ENCODE measurements at regions not wholly inside any gene's neighbourhood (a gene's known extent, or its start where the extent isn't known, plus 50 kb on each side); places are given as distances from the start of the nearest gene placed in this dataset.

DNA sequence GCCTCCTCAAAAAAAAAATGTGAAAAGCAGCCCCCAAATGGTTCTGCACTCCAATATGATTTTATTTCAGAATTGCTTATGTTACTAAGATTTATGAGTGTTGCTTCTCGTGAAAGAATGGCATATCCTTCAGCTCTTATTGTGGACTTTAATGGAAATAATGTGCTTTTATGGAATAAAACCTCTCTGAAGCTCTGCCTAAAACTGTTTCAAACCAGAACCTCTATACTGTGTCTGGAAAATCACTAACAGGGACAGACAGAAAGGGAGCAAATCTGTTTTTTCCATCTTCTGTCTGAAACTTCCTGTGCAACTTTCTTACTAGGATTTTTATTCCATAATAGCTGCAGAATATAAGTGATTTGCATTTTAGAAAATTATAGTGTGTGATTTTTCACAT is 493.1 kb downstream of the ANKRD50 start:
- no peak for DNase-seq (ENCODE audit: low spot score)

DNA sequence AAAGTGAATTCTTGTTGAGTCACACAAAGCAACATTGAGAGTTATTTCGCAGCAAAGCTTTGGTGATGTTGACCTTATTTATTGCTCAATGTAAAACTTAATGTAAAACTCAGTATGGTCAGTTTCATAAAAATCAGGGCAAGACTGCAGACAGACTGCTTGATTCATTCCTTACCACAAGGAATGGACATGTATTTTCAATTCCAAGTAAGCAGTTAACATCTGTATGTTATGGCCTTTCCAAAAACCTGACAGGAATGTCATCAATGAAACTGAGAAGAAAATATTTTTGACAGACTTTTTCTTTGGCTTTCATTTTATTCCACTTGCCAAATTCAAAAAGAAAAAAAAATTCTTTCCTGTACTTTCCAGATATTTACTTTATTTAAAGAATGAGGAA is 488.3 kb downstream of the ANKRD50 start:
- DNase-seq (ENCODE audit: low spot score) = no peak

DNA sequence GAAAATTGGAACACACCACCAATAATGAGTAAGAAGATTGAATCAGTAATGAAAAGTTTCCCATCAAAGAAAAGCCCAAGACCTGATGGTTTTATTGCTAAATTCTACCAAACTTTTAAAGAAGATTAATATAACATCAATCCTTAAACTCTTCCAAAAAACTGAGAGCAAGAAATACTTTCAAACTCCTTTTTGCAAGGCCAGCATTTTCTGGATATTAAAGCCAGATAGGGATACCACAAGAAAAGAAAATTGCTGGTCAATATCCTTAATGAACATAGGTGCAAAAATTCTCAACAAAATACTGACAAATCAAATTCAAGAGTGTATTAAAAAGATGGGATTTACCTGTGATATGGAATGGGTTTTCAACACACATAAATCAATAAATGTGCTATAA is 484.6 kb downstream of the ANKRD50 start:
- DNase-seq (ENCODE audit: low spot score) = no peak

DNA sequence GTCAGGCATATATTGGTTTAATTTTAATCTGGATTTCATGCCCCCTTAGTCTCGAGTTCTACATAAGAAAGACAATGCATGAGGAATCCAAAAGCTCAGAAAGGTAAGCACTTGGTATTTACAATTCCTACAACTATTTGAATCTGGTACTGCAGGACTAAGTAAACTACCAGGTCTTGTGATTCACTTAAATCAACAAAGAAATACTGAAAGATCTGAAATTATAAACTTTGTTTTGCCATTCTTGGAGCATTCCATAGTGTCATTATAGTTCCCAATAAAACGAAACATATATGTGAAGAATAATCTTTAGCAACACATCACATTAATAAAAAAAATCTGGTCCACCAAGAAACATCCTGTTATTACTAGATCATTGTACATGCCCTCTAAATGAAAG is 482.3 kb downstream of the ANKRD50 start:
- DNase-seq (ENCODE audit: low spot score) = no peak

DNA sequence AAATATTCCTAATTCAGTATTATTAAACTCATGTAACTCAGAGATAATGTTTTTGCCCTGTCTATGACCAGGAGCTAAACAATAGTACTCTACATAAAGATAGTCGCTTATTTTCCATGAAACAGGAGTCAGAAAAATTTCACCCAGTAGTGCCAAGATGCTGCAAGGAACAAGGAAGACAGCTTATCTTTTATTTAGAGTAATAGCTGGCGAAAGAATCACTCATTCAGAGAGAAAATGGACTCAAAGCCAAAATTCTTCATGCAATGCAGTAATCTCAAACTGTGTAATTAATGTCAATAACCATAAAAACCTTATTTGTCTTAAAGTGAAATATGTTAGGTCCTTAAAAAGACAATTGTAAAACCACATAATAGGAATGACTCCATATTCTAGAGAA is 477.8 kb downstream of the ANKRD50 start:
- no peak for DNase-seq (ENCODE audit: low spot score)

DNA sequence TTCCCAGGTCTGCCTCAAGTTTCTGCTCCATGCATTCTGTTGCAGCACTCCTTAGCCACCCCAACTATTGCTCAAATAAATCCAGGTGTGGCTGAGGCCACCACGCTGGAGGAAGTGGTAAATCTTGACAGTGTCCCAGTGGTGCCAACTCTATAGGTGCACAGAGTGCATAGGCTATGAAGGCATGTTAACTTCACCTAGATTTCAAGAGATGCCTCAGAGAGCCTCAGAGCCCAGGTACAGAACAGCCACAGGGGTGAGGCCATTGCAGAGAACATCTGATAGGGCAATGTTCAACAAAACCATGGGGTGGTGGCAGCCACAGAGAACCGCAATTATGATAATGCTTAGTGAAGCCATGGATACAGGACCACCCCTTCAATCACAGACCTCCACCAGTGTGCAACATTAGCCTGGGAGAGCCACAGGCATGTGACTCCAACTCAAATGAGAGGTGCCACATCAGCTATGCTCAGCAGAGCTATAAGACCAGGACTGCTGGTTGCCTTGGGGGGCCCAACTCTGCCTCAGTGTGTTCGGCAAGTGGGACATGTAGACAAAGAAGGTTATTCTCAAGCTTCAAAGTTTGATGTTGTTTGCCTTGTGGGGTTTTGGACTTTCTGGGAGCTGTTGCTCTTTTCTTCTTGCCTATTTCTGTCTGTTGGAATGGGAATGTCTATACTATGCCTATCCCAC is 468.7 kb downstream of the ANKRD50 start:
- DNase-seq (ENCODE audit: low spot score) = no peak

DNA sequence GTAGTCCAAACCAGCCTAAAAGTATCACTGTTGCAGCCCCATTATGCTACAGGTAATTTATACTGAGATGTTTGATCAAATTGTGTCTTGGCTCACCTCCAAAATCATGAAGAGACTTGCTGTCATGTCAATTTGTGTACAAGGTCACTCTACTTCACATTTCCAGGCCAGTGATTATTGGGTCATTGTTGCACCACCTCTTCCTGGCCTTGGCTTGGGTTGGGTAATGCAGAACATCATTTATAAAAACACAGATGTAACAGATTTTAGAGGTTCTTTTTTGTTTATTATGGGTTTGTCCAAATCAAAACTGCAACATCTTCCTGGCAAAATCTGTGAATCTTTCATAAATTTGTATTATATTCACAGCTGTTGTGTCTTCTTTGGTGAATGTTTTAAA is 459.5 kb downstream of the ANKRD50 start:
- DNase-seq (ENCODE audit: low spot score) = no peak

DNA sequence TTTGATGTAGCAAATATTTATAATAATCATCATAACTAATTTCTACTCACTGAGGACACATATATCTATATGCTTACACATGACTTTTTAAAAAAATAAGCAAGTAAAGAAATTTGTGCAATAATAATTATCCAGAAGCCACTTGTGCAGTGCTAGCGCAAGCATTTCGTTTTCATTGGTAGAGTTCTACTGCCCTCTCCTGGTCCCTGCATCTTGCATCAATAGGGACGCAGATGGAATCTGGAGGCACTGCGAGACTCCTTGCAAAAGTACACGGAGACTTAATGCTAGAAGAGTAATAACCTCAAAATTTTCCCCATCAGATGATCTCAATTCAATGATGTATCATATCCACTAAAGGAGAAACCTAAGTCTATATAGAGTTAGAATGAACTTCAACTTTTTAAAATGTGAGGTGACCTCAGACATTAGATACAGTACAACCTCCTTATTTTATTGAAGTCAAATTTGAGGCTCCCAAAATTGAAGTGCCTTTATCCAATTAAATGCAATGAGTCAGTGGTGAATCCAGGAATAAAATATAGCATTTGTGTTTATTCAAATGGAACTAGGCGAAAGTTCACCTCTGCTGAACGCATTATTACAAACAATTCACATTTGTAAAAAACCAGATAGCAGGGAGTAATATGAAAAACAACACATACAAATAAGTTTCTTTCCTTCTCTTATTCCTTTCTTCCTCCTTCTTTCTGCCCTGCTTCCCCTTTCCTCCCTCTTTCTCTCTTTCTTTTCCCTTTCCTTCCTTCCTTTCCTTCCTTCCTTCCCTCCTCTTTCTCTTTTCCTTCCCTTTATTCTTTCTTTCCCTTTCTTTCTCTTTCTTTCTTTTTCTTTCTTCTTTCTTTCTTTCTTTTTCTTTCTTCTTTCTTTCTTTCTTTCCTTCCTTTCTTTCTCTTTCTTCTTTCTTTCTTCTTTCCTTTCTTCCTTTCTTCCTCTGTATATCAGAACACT is 450.0 kb downstream of the ANKRD50 start:
- DNase-seq (ENCODE audit: low spot score) = peak; percentile 75

DNA sequence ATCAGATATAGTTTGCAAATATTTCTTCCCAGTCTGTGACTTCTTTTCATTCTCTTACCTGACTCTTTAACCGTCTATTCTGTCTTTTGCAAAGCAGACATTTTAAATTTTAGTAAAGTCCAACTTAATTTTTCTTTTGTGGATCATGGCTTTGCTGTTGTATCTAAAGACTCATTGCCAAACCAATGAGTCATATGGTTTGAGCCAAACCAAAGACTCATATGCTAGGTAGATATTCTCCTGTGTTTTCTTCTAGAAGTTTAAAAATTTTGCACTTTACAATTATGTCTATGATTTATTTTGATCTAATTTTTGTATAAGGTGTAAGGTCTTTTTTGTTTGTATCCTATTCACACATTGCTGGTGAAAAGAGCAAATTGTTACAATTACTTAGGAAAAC is 446.8 kb downstream of the ANKRD50 start:
- no peak for DNase-seq (ENCODE audit: low spot score)

DNA sequence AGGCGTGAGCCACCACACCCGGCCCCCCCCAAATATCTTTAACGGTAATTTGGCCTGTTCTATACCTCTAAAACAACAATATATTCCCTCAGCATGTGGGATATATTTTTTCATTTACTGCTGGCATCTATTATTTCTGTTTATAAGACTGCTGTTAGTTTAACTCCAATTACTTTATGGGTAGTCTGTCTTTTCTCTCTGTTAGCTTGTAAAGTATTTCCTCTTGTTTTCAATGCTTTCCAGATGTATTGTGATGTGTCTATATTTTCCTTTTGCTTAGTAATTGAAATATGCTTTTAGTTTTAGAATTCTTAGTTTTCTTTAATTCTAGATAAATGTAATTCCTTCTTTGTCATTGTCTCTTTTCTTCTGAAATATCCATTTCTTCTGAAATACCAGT is 445.8 kb downstream of the ANKRD50 start:
- no peak for DNase-seq (ENCODE audit: low spot score)

DNA sequence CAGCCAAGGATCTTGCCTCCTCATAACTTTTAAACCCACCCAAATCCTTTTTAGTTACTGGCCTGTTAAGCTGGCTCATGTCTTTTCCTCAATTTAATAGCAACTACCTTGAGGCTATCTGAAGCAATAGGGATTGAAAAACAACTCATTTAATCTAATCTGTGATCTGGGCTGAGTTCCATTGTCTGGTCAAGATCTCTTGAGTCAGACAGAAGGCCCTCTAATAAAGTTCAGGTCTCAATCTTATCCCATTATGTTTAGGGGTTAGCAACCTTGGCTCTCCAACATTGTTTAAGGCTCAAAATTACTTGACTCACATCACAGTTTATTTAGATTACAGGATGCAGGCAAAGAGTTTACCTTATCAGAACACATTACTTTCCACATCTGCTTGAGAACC is 436.1 kb downstream of the ANKRD50 start:
- DNase-seq (ENCODE audit: low spot score) = no peak

DNA sequence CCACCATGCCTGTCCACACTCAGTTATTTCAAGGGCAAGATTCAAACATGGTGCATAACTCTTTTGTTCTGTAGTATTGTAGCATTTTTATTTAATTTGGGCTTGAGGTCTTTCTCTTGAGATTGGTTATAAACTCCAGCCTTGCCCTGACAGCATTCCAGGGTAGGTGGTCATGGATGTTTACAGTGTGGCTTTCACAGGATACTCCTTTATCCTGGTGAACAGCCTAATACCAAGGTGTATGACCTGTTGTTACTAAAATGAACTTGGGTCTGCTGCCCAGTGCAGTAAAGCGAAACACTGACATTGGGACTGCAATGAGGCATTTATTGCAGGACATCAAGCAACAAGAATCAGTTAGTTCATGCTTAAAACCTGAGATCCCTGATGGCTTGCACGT is 434.8 kb downstream of the ANKRD50 start:
- no peak for DNase-seq (ENCODE audit: low spot score)

DNA sequence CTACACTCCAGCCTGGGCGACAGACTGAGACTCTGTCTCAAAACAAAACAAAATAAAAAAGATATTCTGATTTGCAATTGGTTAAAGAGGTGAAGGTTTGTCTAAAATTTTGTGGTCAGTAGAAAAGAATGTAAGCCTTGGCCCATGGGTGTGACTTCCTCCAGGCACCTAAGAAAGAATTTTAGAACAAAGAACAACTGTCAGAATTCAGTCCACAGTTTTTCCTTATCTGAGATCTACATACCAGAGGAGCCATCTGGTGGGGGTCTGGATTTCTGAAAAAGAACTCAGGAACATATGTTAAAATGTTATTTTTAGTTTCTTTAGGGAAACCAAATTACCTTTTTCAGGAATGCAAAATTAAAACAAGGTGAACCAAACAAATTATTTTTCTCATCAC is 434.1 kb downstream of the ANKRD50 start:
- DNase-seq (ENCODE audit: low spot score) = no peak

DNA sequence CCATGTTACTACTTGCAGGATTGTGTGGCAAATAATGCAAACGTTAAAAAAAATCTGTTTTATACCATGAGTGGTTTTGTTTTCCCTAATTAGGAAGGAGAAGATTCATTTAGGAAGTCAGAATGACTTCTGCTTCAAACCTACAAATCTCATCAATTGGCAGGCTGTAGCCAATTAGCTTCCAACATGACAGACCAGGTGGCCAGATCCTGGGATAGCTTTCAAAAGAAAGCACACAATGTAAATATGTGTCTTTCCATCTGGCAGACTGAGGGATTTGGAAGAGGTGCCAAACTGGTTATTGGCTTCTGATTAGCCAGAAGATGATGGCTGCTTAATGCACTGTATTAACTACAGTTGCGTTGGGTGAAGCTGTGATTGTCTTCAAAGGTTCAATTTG is 432.8 kb downstream of the ANKRD50 start:
- DNase-seq (ENCODE audit: low spot score) = no peak

DNA sequence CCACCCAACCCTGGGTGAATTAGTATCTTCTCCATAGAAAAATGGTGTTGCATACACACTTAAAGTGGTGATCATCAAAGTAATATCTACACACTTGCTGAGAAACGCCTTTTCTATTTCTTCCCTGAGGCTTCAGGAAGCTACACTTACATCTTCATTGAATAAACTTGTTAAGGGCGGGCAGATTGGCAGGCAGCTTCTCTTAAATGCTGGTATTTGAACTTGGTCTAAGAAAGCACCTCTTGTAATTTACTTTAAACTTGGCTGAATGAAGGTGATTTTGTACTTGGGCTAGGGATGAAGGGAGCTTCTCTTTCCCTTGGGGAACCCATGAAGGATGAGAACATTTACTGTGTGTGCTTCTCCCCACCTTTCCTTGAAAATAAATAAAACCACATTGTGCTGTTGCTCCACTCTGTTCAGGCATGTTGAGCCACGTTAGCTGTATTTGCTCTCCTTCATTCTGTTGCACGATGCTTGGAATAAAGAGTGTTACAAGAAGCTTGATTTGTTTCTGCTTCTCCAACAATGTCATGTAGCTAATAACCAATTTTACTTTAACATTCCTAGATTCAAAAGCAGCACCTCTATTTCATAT is 430.1 kb downstream of the ANKRD50 start:
- no peak for DNase-seq (ENCODE audit: low spot score)

DNA sequence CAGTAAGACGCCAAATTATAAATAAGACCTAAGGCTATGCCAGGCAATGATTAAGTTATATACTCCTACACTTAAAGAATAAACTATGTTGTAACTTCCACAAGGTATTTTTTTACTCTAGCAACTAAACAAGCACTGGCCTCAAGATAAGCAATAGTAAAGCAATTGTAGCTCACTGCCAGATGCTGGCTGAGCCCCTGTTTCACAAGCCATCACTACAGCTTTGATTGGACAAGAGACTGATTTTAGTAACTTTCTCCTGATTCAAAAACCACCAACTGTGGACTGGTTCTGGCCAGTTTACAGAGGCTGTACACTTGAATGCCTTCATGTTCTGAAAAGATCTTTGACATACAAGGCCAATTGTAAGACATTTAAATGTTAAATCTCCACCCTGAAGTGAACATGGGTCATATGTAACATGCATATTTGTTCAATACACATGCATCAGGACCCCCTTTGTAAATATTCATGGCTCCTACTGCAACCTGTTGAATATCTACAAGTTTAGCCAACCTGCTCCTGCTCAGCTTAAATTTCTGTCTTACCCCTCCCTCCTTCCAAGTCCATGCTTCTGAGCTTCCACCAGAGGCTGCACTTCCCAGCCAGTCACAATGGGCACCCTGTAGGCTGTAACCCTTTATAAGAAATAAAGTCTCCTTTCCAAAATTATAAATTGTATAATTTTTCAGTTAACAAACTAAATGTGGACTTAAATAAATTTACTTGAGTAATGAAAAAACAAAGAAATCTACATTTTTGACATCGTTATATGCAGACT is 423.6 kb downstream of the ANKRD50 start:
- DNase-seq (ENCODE audit: low spot score) = no peak

DNA sequence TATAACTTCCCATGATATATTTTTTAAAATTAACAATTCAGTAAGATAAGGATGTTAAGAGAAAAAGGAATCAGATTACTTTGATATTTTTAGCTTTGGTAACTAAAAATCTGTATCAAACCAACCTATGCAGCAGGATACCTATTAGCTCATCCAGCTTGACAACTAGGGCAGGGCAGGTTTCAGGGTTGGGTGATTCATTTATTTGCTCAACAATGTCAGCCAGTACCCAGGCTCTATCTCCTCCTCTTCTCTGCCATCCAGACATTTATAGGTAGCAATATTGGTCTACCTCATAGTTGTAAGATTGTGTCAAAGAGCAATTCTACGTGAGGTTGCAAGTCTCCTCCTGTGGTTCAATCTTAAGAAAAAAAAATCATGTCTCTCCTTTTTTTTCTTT is 421.9 kb downstream of the ANKRD50 start:
- no peak for DNase-seq (ENCODE audit: low spot score)

DNA sequence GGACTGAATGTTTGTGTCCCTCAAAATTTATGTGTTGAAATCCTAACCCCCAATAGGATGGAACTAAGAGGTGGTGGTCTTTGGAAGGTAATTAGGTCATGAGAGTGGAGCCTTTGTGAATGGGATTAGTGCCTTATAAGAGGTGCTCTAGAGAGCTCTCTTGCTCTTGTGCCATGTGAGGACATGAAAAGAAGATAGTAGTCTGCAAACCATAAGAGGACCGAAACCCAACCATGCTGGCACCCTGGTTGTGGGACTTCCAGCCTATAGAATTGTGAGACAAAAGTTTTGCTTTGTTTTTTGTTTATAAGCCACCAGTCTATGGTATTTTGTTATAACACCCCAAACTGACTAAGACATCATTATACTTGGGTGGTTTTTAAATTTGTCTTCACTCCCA is 417.1 kb downstream of the ANKRD50 start:
- no peak for DNase-seq (ENCODE audit: low spot score)

DNA sequence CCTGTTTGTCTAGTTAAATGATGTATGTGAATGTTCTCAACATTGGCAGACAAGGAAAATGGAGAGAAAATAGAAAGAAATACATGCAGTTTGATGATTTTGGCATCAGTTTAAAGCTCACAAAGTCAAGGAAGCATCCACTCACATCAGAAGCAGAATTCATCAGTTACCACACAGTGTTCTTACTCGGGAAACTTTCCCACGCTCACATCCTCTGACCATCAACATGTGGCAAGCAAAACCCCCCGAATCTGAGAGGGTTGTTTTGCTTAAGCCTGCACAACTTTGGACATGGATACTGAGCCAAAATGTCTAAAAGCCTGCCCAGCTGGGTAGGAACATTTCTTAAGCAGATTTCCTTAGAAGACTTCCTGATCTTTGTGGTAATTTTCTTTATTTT is 407.6 kb downstream of the ANKRD50 start:
- DNase-seq (ENCODE audit: low spot score) = no peak

DNA sequence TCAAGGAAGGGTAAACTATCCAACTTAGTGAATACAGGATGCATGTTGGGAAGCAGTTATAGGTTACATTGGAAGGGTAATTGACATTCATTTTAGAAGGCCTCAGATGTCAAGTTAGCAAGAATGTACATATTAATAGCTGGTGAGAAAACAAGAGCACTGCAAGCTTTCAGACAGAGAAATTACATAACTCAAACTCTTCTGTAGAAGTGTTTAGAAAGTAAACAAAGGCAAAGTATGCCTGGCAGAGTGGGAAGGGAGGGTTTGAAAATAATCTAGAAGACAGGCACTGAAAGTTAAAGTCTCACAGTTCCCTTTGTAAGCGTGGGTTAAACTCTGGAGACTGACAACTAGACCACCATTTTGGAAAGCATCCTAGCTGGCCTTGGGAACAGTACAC is 406.2 kb downstream of the ANKRD50 start:
- no peak for DNase-seq (ENCODE audit: low spot score)

DNA sequence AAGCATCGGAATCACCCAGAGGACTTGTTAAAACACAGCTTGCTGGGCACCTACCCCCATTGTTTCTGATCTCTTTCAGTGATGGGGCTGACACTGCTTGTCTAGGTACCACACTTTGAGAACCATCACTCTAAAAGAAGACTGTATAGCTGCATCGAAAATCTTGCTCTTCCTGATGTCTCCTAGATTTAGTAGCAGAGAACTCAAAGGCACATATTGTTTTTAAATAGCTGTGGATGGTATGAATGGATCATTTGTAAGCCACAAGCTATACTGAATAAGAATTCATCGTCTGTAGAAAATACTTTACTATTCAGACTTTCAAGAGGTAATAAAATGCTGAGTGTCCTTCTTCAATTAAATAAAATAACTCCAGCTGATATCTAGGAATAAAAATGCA is 405.4 kb downstream of the ANKRD50 start:
- DNase-seq (ENCODE audit: low spot score) = no peak

DNA sequence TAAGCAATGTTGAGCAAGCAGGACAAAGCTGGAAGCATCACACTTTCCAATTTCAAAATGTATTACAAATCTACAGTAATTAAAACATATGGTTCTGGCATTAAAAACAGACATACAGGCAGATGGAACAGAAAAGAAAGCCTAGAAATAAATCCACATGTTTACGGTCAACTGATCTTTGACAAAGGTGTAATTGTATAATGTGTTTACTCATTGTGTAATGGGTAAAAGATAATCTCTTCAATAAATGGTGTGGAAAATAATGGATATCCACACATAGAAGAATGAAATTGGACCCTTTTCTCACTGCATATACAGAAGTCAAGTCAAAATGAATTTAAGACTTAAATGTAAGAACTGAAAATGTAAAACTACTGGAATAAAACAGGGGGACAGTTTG is 394.2 kb downstream of the ANKRD50 start:
- DNase-seq (ENCODE audit: low spot score) = no peak

All from NAMALWA (cell line).